Common myeloid progenitor, CD34-positive (primary cell): ENCODE measurements at regions not wholly inside any gene's neighbourhood (a gene's known extent, or its start where the extent isn't known, plus 50 kb on each side); places are given as distances from the start of the nearest gene placed in this dataset.
"Not testable (repeated sequence)": the region's sequence is repeated elsewhere in the genome, so short reads cannot be mapped to it uniquely, and the experiment has no call there.

ENCODE experiments used
- CTCF ChIA-PET: fragments of 350-600 bp; sonication (Branson Sonifier 250); formaldehyde crosslinking; loops from one replicate; lab custom pipeline; 2021; ENCODE audit warnings: antibody characterized with exemption; lab: Charles Lee
- POLR2A ChIA-PET: fragments of 350-600 bp; sonication (Branson Sonifier 250); formaldehyde crosslinking; loops from one replicate; lab custom pipeline; 2021; ENCODE audit warnings: antibody characterized with exemption; lab: Charles Lee
- DNase-seq, 3 donors: peaks; one replicate each; pipeline versions ENCODE4 v3.0.0 to v3.0.0-alpha.2; 2013
- H3K27ac ChIP-seq, 2 experiments: 1 replicate in 1 of 2; 2 replicates in 1 of 2; pipeline ENCODE4 v1.7.0; 2013; ENCODE audit warnings: inconsistent platforms in 2 of 2, low read length in 2 of 2, mild to moderate bottlenecking in 2 of 2, low read depth in 1 of 2, moderate library complexity in 1 of 2; ENCODE audit not compliant: severe bottlenecking in 2 of 2, insufficient read depth in 1 of 2, poor library complexity in 1 of 2
- H3K27me3 ChIP-seq, 5 experiments: replicated peaks in 2 of 5; 1 replicate in 3 of 5; 2 replicates in 2 of 5; pipeline versions ENCODE4 v1.6.1 to v1.7.0; 2013; ENCODE audit warnings: low read length in 4 of 5, mild to moderate bottlenecking in 2 of 5, moderate library complexity in 2 of 5, inconsistent platforms in 1 of 5; ENCODE audit not compliant: insufficient read depth in 5 of 5, control insufficient read depth in 4 of 5
- H3K36me3 ChIP-seq, 4 experiments: 1 replicate in 2 of 4; 2 replicates in 2 of 4; pipeline versions ENCODE4 v1.6.1 to v1.7.0; 2013; ENCODE audit warnings: low read length in 3 of 4, control low read depth in 1 of 4, mild to moderate bottlenecking in 1 of 4; ENCODE audit not compliant: control insufficient read depth in 4 of 4, insufficient read depth in 4 of 4
- H3K4me1 ChIP-seq, 4 experiments: 1 replicate in 3 of 4; 2 replicates in 1 of 4; pipeline versions ENCODE4 v1.6.1 to v1.7.1; 2013; ENCODE audit warnings: low read length in 3 of 4, mild to moderate bottlenecking in 3 of 4, control low read depth in 1 of 4, inconsistent platforms in 1 of 4, moderate library complexity in 1 of 4; ENCODE audit not compliant: control insufficient read depth in 4 of 4, insufficient read depth in 4 of 4; ENCODE audit errors: control extremely low read depth in 1 of 4
- H3K4me3 ChIP-seq, 7 experiments: 1 replicate in 4 of 7; 2 replicates in 3 of 7; pipeline versions ENCODE4 v1.5.1 to v1.7.0; 2013; ENCODE audit warnings: mild to moderate bottlenecking in 7 of 7, low read length in 6 of 7, moderate library complexity in 6 of 7, inconsistent platforms in 2 of 7, low read depth in 2 of 7, control low read depth in 1 of 7; ENCODE audit not compliant: insufficient read depth in 4 of 7, control insufficient read depth in 1 of 7; ENCODE audit errors: extremely low read depth in 1 of 7
- H3K9me3 ChIP-seq, 5 experiments: 1 replicate in 4 of 5; 2 replicates in 1 of 5; pipeline versions ENCODE4 v1.6.1 to v1.7.1; 2013; ENCODE audit warnings: low read length in 4 of 5, mild to moderate bottlenecking in 2 of 5, inconsistent platforms in 1 of 5, low read depth in 1 of 5, moderate library complexity in 1 of 5; ENCODE audit not compliant: control insufficient read depth in 4 of 5, insufficient read depth in 2 of 5; ENCODE audit errors: control extremely low read depth in 1 of 5
- WGBS: methylation state at CpG from one replicate; pipeline ENCODE4 v1.1.5; 2013; ENCODE audit not compliant: insufficient coverage; 5-methylcytosine and 5-hydroxymethylcytosine counted together

- POLR2A ChIA-PET, H3K36me3 ChIP-seq, DNase-seq, H3K4me3 ChIP-seq, H3K27me3 ChIP-seq, CTCF ChIA-PET, H3K27ac ChIP-seq, H3K4me1 ChIP-seq, H3K9me3 ChIP-seq: not testable (repeated sequence)
- 60% methylated on average over 1 of the region's 3 CpGs for WGBS
Observed at GRCh38 chr5:34467984-34468383, 188.1 kb upstream of the RAI14 start.

DNA sequence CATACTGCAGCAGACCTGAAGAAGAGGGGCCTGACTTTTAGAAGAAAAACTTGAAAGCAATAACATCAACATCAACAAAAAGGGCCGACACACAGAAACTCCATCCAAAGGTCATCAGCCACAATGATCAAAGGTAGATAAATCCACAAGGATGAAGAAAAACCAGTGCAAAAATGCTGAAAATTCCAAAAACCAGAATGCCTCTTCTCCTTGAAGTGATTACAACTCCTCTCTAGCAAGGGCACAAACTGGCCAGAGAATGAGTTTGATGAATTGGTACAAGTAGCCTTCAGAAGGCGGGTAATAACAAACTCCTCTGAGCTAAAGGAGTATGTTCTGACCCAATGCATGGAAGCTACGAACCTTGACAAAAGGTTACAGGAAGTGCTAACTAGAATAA lies 186.2 kb upstream of the RAI14 start:
- H3K36me3 ChIP-seq: no peaks in the 10 kb centered on the region
- H3K27ac ChIP-seq: no peak overlapping the region
- no peak overlapping the region for H3K4me3 ChIP-seq
- no peak for DNase-seq
- H3K9me3 ChIP-seq: no peaks in the 10 kb centered on the region
- ChIA-PET POLR2A (no interaction called here), CTCF (interaction anchor here (1.0 kb wide), 1 partner anchor 9 kb away, joined by 4 read pairs; no protein-coding TSS in a partner anchor)
- H3K27me3 ChIP-seq: no peaks in the 10 kb centered on the region
- 100% methylated on average over 1 of the region's 3 CpGs for WGBS
- no peaks in the 10 kb centered on the region for H3K4me1 ChIP-seq

DNA sequence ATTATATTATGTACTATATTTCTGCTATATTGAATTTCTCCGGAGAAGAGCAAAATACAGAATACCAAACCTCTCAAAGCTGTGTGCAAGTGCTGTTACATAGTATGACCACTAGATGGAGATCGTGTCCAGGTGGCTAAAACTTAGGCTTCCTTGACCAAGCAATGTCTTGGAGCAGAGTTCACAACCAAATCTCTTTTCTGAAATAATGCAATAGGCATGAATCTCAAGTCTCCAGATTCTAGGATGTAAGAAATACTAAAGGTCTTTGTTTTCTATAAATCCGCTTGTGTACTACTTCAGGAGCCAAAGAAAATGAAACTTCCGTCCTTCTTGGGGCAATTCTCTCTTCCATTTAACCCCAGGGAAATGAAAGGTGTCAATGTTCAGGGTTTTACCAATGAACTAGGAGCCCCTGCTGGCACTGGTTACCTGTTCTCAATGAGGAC lies 181.5 kb upstream of the RAI14 start:
- Histone ChIP-seq H3K4me1 (peaks cover 0 to 6% (median 1%) of the 10 kb centered on the region in 4 experiments), H3K27ac (no peak overlapping the region), H3K9me3 (no peaks in the 10 kb centered on the region), H3K36me3 (no peaks in the 10 kb centered on the region), H3K27me3 (peaks cover 0 to 2% (median 0%) of the 10 kb centered on the region in 5 experiments), H3K4me3 (no peak overlapping the region)
- 56% methylated on average over 3 of the region's 4 CpGs for WGBS
- DNase-seq: peak; percentile 34 to 59 (median 45)
- POLR2A ChIA-PET: no interaction called here
- CTCF ChIA-PET: interaction anchor here (1.1 to 2.8 kb wide), 5 partner anchors 11 to 429 kb away, joined by 3 to 17 read pairs (median 6); no protein-coding TSS in a partner anchor

GRCh38 chr5:34475249-34475966 lies 180.7 kb upstream of the RAI14 start:
- Histone ChIP-seq H3K4me3 (no peak overlapping the region), H3K27me3 (peaks cover 0 to 2% (median 0%) of the 10 kb centered on the region in 5 experiments), H3K27ac (no peak overlapping the region), H3K9me3 (no peaks in the 10 kb centered on the region), H3K4me1 (peaks cover 0 to 6% (median 1%) of the 10 kb centered on the region in 4 experiments), H3K36me3 (no peaks in the 10 kb centered on the region)
- WGBS: 96% methylated on average over 9 of the region's 13 CpGs
- no peak for DNase-seq
- POLR2A ChIA-PET: no interaction called here
- CTCF ChIA-PET: interaction anchor here (0.6 to 2.8 kb wide), 8 partner anchors 11 to 528 kb away, joined by 3 to 17 read pairs (median 5); no protein-coding TSS in a partner anchor

DNA sequence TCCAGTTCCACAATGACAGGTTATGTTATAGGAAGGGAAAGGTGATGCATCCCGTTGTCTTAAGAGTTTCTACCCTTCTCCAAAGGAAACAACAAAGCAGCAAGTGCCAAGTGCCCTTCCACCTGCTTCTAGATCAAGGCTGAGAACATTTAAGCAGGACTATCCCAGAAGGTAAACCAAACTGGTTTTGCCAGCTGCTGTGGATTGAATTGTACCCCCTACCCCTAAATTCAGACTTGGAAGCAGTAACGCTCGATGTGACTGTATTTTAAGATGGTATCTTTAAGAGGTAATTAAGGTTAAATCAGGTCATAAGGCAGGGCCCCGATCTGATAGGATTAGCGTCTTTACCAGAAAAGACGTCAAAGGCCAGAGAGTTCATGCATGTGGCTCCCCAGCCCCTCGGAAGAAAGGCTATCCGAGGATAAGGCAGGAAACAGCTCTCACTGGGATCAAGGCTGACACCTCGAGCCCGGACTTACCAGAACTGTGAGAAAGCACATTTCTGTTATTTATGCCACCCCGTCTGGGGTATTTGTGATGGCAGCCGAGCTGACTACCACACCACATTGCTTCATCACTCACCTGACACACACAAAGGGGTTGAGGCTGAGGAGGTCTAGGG lies 179.1 kb upstream of the RAI14 start:
- H3K9me3 ChIP-seq: no peaks in the 10 kb centered on the region
- CTCF ChIA-PET: interaction anchor here (1.0 to 2.5 kb wide), 6 partner anchors 9 to 524 kb away, joined by 3 to 17 read pairs (median 4); no protein-coding TSS in a partner anchor
- H3K4me1 ChIP-seq: peaks cover 0 to 6% (median 1%) of the 10 kb centered on the region in 4 experiments
- H3K27me3 ChIP-seq: peaks cover 0 to 2% (median 0%) of the 10 kb centered on the region in 5 experiments
- no peak for DNase-seq
- H3K27ac ChIP-seq: no peak overlapping the region
- 97% methylated on average over 8 of the region's 12 CpGs for WGBS
- POLR2A ChIA-PET: no interaction called here
- H3K4me3 ChIP-seq: no peak overlapping the region
- H3K36me3 ChIP-seq: no peaks in the 10 kb centered on the region

DNA sequence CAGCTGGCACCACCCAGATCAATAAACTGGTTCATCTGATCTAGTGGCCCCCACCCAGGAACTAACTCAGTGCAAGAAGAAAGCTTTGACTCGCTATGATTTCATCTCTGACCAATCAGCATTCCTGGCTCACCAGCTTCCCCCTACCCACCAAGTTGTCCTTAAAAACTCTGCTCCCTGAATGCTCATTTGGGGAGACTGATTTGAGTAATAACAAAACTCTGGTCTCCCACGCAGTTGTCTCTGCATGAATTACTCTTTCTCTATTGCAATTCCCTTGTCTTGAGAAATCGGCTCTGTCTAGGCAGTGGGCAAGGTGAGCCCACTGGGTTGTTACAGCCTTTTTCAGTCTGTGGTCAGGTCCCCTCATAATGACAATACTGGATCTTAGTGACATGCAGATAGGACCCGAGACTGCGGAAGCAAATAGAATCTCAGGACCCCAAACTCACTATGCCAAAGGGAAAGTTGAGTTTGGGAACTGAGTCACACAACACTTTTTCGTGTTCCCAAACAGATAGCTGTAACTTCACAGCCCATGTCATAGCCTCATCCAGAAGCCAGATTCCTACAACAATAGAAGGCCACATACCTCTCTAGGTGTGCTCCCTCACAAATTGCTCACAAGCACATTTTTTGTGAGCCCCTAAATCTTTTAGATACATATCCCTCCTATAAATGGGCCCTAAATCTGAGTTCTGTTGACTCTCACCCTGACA lies 175.2 kb upstream of the RAI14 start:
- H3K27ac ChIP-seq: no peak overlapping the region
- H3K27me3 ChIP-seq: peaks cover 0 to 7% (median 0%) of the 10 kb centered on the region in 5 experiments
- no peaks in the 10 kb centered on the region for H3K36me3 ChIP-seq
- no peaks in the 10 kb centered on the region for H3K9me3 ChIP-seq
- no peak overlapping the region for H3K4me3 ChIP-seq
- POLR2A ChIA-PET: no interaction called here
- peaks cover 0 to 3% (median under 1%) of the 10 kb centered on the region in 4 experiments for H3K4me1 ChIP-seq
- WGBS: 98% methylated on average over 5 of the region's 6 CpGs
- CTCF ChIA-PET: interaction anchor here (2.6 kb wide), 1 partner anchor 417 kb away, joined by 11 read pairs; no protein-coding TSS in a partner anchor
- no peak for DNase-seq
